ENCODE measurements at regions not wholly inside any gene's neighbourhood (a gene's known extent, or its start where the extent isn't known, plus 50 kb on each side); places are given as distances from the start of the nearest gene placed in this dataset.

DNA sequence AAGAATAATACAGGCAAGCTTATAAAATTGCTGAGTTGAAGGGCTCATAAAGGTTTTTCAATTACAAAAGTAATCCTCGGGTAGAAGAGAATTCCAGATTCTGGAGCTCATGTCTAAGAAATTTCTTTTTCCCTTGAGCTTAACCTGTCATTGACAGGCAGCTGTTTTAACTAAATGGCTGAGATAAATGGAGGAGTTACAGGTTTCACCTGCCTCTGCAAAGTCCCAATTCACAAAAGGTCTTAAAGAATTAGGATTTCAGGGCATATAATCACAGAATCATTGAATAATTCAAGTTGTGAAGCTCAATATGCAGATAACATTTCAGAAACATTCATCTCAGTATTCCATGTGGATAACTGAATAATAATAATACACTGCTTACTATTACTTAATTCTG is 660.1 kb upstream of the NRSN1 start:
- FAIRE-seq (no peak), DNase-seq (ENCODE audit: insufficient read length, low spot score) (no peak)
- no peak for TF ChIP-seq POLR2A (IDR thresholded peaks at IDR 0.05; ENCODE audit: low read depth, low read length)

DNA sequence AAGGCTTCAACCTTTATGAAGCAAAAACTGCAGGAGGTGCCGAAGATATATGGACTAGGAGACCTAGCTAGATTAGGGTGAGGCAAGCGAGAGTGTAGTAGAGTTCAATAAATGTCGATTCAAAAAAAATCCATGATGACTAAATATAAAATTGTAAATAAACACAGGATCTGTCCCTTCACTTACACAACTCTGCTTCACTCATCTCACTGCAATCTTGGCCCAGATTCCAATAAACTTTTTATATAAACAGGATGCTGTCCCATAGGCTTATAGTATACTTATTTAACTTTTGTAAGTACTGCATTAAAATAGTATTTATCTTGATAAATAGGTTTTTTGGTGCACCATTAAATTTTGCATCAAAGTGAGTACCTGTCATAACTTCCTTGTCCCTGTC is 648.4 kb upstream of the NRSN1 start:
- FAIRE-seq: no peak
- no peak for TF ChIP-seq POLR2A (IDR thresholded peaks at IDR 0.05; ENCODE audit: low read depth, low read length)
- DNase-seq (ENCODE audit: insufficient read length, low spot score): no peak

DNA sequence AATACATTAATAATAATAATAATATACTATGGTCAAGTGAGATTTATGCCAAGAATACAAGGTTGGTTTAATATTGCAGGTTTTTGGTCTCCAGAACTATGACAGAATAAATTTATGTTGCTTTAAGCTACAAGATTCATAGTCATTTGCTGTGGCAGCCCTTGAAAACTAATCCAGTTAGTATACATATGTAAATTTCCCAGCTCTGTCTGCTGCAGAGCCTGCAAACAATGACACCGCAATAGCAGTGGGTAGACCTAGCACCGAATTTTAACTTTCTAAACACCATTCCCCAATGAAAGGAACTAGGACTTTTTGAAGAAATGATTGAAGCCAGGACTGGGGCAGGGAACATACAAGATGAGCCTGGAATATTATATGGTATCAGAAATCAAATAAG is 647.7 kb upstream of the NRSN1 start:
- no peak for TF ChIP-seq POLR2A (IDR thresholded peaks at IDR 0.05; ENCODE audit: low read depth, low read length)
- no peak for FAIRE-seq
- DNase-seq (ENCODE audit: insufficient read length, low spot score): no peak

DNA sequence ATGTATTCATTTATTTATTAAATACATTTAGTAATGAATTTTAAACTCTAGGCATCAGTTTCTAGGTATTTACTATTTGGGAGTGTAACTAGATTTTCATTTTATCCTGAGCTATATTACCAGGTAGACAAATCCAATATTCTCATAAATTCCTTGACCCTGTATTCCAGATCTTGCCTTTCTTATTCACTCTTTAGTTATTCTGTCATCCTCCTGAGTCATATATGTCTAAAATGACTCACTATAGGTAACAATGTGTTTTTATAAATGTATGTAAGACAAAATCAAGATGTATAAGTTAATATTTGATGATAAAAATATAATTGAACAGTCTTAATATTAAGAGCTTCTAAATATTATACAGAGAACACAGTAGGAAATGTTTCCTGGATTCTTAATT is 642.1 kb upstream of the NRSN1 start:
- DNase-seq (ENCODE audit: insufficient read length, low spot score) (no peak), FAIRE-seq (no peak)
- no peak for TF ChIP-seq POLR2A (IDR thresholded peaks at IDR 0.05; ENCODE audit: low read depth, low read length)

DNA sequence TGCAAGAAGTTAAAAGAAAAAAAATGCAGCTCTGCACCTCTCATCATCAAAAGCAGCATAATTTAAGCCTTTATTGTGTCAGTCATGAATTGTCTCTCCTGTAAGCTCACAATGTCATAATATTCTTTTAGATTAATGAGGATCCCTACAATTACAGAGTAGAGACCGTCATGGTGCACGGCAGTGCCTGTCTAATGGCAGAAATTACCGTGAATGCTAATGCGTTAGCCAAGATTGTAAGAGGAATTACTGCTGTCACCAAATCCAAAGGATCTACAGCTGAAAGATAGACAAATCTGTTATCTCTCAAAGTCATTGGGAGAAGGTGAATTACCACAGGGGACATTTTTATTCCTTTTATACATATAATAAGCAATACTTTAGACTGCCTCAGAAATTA is 631.6 kb upstream of the NRSN1 start:
- DNase-seq (ENCODE audit: insufficient read length, low spot score) (no peak), FAIRE-seq (no peak)
- TF ChIP-seq POLR2A (IDR thresholded peaks at IDR 0.05; ENCODE audit: low read depth, low read length): no peak

DNA sequence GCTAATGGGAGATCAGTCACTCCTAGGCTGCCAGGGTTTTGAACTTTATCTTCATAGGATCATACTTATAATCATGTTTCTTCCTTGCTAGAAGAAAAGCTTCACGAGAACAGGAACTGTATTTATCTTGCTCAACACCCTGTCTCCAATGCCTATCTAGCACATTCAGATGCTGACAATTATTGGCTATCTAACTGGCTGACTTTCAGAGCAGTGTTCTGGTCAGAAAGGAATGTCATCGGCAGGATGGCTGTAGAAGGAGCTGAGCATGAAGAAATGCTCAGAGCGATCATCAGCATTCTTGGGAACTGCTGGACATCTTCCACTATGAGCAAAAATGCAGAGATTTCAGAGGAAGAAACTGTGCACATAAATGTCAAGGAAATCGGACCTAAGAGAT is 628.0 kb upstream of the NRSN1 start:
- FAIRE-seq (no peak), DNase-seq (ENCODE audit: insufficient read length, low spot score) (no peak)
- no peak for TF ChIP-seq POLR2A (IDR thresholded peaks at IDR 0.05; ENCODE audit: low read depth, low read length)

DNA sequence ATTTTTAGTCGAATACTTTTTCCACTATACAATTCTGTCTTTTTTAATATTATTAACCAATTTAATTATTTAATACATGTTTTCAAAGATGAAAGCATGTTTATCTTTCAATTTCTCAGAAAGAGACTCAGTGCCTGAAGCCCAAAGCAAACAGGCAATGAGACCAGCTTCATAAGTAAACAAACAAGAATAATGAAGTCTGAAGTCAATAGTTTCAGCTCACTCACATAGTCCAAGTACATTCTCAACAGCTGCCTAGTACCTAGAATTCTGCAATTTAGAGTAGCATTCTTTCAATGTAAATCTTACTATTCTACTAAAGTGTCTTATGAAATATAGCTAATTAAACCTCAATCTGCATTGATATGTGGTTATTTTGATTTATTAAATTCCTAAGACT is 626.5 kb upstream of the NRSN1 start:
- DNase-seq (ENCODE audit: insufficient read length, low spot score): no peak
- no peak for FAIRE-seq
- no peak for TF ChIP-seq POLR2A (IDR thresholded peaks at IDR 0.05; ENCODE audit: low read depth, low read length)

DNA sequence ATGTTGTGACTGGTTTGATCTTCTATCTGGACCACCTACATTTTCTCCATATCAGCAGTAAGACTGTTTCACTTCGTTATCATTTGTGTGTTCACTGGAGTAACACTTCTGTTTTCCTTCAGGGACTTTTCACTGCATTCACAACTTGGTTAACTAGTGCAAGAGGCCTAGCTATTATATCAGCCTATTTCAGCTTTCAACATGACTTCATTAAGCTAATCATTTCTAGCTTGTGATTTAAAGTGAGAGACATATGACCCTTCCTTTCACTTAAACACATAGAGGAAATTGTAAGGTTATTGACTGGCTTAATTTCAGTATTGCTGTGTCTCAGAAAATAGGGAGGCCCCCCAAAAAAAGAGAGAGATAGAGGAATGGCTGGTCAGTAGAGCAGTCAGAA is 622.8 kb upstream of the NRSN1 start:
- DNase-seq (ENCODE audit: insufficient read length, low spot score) (no peak), FAIRE-seq (no peak)
- TF ChIP-seq POLR2A (IDR thresholded peaks at IDR 0.05; ENCODE audit: low read depth, low read length): no peak

DNA sequence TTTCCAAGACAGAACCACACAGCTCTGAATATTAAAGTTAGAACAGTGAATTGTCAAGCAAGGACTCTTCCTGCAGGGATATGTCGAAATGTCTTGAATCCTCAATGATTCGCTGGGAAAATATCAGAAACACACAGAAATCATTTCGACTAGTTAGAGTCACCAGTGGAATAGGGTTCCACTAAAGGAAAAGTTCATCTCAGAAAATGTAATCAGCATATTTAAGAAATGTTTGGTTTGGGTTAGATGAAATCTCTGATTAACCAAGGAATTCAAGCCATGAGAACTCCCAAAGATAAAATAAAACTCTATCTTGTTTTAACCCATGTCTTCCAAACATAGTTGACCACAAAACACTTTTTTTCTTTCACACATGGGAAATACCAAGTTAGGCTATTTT is 621.0 kb upstream of the NRSN1 start:
- FAIRE-seq: no peak
- no peak for TF ChIP-seq POLR2A (IDR thresholded peaks at IDR 0.05; ENCODE audit: low read depth, low read length)
- DNase-seq (ENCODE audit: insufficient read length, low spot score): no peak

DNA sequence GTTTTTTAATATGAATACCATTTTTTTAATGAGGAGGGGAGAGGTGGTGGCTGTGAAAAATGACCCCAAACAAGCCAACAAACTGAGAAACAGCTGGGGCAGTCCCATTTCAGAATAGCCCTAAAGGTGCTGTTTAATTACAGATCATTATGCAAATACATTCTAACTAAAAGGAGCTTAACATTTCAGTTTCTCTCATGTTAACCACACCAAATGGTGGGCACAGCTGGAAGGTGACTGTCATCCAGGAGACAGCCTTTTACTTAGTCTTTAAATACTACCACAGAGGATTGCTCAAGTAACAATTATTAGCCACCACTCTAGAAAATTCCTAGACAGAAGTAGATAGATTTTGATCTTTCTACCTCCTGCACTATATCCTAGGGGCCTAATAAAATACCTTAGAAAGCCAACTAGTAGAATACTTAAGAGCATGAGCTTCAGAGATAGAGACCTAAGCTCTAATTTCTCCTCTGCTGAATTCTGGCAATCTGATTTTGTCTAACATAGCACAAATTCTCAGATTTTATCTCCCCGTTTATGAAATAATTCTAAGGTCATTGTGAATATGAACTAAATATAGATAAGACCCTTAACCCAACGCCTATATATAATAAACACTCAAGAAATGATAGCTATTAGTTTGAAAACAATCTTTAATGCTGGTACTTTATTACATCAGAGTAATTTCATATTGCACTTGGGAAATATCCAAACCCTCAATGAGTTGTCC is 615.1 kb upstream of the NRSN1 start:
- no peak for FAIRE-seq
- no peak for TF ChIP-seq POLR2A (IDR thresholded peaks at IDR 0.05; ENCODE audit: low read depth, low read length)
- no peak for DNase-seq (ENCODE audit: insufficient read length, low spot score)

DNA sequence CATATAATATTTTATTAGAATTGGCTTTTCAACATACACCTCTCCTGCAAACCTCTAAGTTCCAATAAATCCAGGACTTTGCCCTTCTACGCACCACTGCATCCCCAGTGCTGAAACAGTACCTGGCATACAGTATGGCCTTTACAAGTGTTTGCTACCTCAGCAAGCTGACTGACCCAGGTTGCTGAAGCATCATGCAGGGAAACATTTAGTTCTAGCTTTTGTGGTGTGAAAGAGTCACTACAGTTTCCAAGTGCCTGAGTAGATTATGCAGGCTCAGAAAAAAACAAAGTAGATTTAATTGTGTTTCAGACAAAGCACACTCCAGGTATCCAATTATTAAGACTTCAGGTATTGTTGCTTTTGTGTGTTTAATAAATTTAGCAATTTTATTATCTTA is 614.2 kb upstream of the NRSN1 start:
- no peak for TF ChIP-seq POLR2A (IDR thresholded peaks at IDR 0.05; ENCODE audit: low read depth, low read length)
- no peak for DNase-seq (ENCODE audit: insufficient read length, low spot score)
- FAIRE-seq: no peak

DNA sequence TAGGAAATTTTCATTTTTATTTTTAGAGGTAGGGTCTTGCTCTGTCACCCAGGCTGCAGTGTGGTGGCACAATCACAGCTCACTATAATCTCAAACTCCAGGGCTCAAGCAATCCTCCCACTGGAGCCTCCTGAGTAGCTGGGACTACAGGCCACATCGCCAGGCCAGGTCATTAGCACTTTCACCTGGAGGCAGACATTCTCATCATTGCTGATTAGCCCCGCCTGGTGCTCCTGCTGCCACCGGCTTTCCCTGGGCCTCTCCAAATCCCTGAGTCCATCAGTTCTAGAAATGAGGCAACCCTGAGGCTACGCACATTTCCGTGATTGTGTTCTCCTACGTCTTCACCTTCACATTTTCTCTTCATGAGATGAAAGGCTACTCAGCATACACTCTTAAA is 607.7 kb upstream of the NRSN1 start:
- no peak for FAIRE-seq
- DNase-seq (ENCODE audit: insufficient read length, low spot score): no peak
- no peak for TF ChIP-seq POLR2A (IDR thresholded peaks at IDR 0.05; ENCODE audit: low read depth, low read length)

DNA sequence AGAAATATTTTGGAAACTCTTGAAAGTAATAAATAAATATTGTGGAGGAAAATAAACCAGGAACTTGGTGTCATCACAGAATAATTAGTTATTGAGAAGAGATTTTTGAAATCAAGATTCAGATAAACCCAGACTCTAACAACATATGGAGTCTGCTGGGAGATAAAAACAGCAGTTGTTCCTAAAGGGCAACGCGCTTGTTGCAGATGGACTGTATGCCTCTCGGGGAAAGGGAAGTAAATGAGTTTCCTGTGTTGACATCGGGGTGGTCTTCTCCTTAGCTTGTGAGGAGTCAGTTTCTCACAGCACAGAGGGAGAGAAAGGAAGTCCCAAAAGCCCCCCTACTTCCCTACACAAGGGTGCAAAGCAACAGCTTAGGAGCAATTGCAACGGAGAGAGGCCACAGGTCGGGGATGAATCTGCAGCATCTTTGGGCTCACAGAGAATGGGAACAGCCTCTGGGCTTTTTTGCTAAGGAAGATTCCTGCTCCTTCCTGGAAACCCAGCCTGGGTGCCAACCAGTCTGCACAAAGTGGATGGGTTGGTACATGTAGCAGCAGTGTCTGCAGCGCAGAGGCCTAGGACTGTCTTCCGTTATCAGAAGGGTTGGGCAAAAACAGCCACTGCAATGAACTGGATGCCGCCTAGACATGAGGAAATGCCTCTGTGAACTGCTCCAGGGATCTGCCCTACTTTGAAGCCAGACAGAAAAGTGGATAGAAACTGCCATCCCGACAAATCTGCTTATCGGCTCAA is 603.0 kb upstream of the NRSN1 start:
- no peak for TF ChIP-seq POLR2A (IDR thresholded peaks at IDR 0.05; ENCODE audit: low read depth, low read length)
- no peak for FAIRE-seq
- no peak for DNase-seq (ENCODE audit: insufficient read length, low spot score)

DNA sequence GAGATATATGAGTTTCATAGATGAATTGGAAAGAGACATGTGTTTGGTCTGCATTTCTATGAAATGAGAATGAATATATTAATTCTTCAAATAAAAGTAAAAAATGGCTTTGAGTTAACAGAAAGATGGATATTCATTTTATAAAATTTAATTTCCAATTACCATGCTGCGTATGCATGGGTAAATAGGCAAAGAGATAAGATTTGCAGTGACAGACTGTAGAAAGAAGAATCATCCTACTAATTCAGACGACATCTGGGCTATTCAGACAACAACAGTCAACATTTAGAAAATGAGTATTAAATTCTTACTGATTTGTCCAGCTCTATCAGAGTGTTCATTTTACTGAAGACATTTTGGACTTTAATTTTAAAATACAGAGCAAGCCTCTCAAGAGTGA is 602.2 kb upstream of the NRSN1 start:
- no peak for TF ChIP-seq POLR2A (IDR thresholded peaks at IDR 0.05; ENCODE audit: low read depth, low read length)

DNA sequence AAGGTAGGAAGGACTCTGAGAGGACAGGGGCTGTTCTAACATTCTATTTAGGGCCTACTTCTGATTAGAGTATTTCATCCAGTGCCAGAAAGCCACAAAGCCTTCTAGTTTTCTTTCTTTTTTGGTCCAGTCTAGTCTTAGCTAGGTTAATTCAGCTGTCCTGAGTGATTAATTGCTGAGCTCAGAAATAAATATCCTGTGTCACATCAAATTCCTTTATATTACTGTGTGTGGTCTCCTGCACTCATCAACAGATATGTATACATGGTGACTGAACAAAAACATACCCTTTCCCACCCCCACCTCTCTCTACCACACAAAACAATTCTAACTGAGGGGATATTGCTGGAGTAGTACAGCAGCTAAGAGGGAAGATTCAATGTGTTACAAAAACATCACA is 601.5 kb upstream of the NRSN1 start:
- no peak for TF ChIP-seq POLR2A (IDR thresholded peaks at IDR 0.05; ENCODE audit: low read depth, low read length)
- FAIRE-seq (no peak), DNase-seq (ENCODE audit: insufficient read length, low spot score) (no peak)

More for the DNA sequence above, 602.2 kb upstream of the NRSN1 start:
- FAIRE-seq: no peak
- DNase-seq (ENCODE audit: insufficient read length, low spot score): no peak
